ENCODE measurements at regions not wholly inside any gene's neighbourhood (a gene's known extent, or its start where the extent isn't known, plus 50 kb on each side); places are given as distances from the start of the nearest gene placed in this dataset.

GRCh38 chr3:168273917-168274316 lies 178.2 kb upstream of the GOLIM4 start:
- no peaks in the 10 kb centered on the region for H3K36me3 Mint-ChIP-seq (ENCODE audit: insufficient read depth, unreplicated experiment)
- H3K9me3 Mint-ChIP-seq (ENCODE audit: unreplicated experiment), result no peaks in the 10 kb centered on the region
- TF ChIP-seq CTCF (IDR thresholded peaks at IDR 0.05; ENCODE audit: unreplicated experiment), result no peak
- BruUV-seq (replicated peaks), result no TSS peak
- H3K27me3 Mint-ChIP-seq (ENCODE audit: insufficient read depth, unreplicated experiment), result peaks cover 71% of the 10 kb centered on the region
- intact Hi-C loops (cut with micrococcal nuclease), result no loop called here
- POLR2A ChIA-PET, result no interaction called here
- DNase-seq (ENCODE audit: unreplicated experiment), result no peak
- H3K4me1 Mint-ChIP-seq (ENCODE audit: insufficient read depth, unreplicated experiment), result no peaks in the 10 kb centered on the region
- CTCF ChIA-PET, result interaction anchor here (0.7 to 1.1 kb wide), 2 partner anchors 63 to 108 kb away, joined by 3 to 4 read pairs; no protein-coding TSS in a partner anchor
- no peak overlapping the region for H3K27ac Mint-ChIP-seq (ENCODE audit: low read depth, unreplicated experiment)
- no peak overlapping the region for H3K4me3 Mint-ChIP-seq (ENCODE audit: unreplicated experiment)

GRCh38 chr3:168273036-168273435 lies 177.3 kb upstream of the GOLIM4 start:
- CTCF ChIA-PET, result interaction anchor here (0.8 kb wide), 1 partner anchor 61 kb away, joined by 3 read pairs; no protein-coding TSS in a partner anchor

GRCh38 chr3:168272343-168272985 lies 176.7 kb upstream of the GOLIM4 start:
- no peak overlapping the region for H3K27ac Mint-ChIP-seq (ENCODE audit: low read depth, unreplicated experiment)
- ChIA-PET POLR2A (no interaction called here), CTCF (interaction anchor here (0.6 to 1.0 kb wide), 3 partner anchors 61 to 205 kb away, joined by 3 to 4 read pairs (median 3); no protein-coding TSS in a partner anchor)
- no peaks in the 10 kb centered on the region for H3K36me3 Mint-ChIP-seq (ENCODE audit: insufficient read depth, unreplicated experiment)
- no peak for TF ChIP-seq CTCF (IDR thresholded peaks at IDR 0.05; ENCODE audit: unreplicated experiment)
- intact Hi-C loops (cut with micrococcal nuclease), result no loop called here
- DNase-seq (ENCODE audit: unreplicated experiment), result no peak
- no peaks in the 10 kb centered on the region for H3K4me1 Mint-ChIP-seq (ENCODE audit: insufficient read depth, unreplicated experiment)
- H3K4me3 Mint-ChIP-seq (ENCODE audit: unreplicated experiment), result no peak overlapping the region
- no TSS peak for BruUV-seq (replicated peaks)
- peaks cover 78% of the 10 kb centered on the region for H3K27me3 Mint-ChIP-seq (ENCODE audit: insufficient read depth, unreplicated experiment)
- no peaks in the 10 kb centered on the region for H3K9me3 Mint-ChIP-seq (ENCODE audit: unreplicated experiment)

More at GRCh38 chr3:168273036-168273435, 177.3 kb upstream of the GOLIM4 start:
- H3K27me3 Mint-ChIP-seq (ENCODE audit: insufficient read depth, unreplicated experiment), result peaks cover 79% of the 10 kb centered on the region
- no peaks in the 10 kb centered on the region for H3K4me1 Mint-ChIP-seq (ENCODE audit: insufficient read depth, unreplicated experiment)
- intact Hi-C loops (cut with micrococcal nuclease), result no loop called here
- no peak for TF ChIP-seq CTCF (IDR thresholded peaks at IDR 0.05; ENCODE audit: unreplicated experiment)
- H3K4me3 Mint-ChIP-seq (ENCODE audit: unreplicated experiment), result no peak overlapping the region
- H3K36me3 Mint-ChIP-seq (ENCODE audit: insufficient read depth, unreplicated experiment), result no peaks in the 10 kb centered on the region
- DNase-seq (ENCODE audit: unreplicated experiment), result no peak
- H3K9me3 Mint-ChIP-seq (ENCODE audit: unreplicated experiment), result no peaks in the 10 kb centered on the region
- BruUV-seq (replicated peaks), result no TSS peak
- POLR2A ChIA-PET, result no interaction called here
- no peak overlapping the region for H3K27ac Mint-ChIP-seq (ENCODE audit: low read depth, unreplicated experiment)

GRCh38 chr3:168271932-168272331 lies 176.2 kb upstream of the GOLIM4 start:
- intact Hi-C loops (cut with micrococcal nuclease), result no loop called here
- no peaks in the 10 kb centered on the region for H3K36me3 Mint-ChIP-seq (ENCODE audit: insufficient read depth, unreplicated experiment)
- H3K4me1 Mint-ChIP-seq (ENCODE audit: insufficient read depth, unreplicated experiment), result no peaks in the 10 kb centered on the region
- POLR2A ChIA-PET, result no interaction called here
- peaks cover 73% of the 10 kb centered on the region for H3K27me3 Mint-ChIP-seq (ENCODE audit: insufficient read depth, unreplicated experiment)
- BruUV-seq (replicated peaks), result no TSS peak
- no peak overlapping the region for H3K27ac Mint-ChIP-seq (ENCODE audit: low read depth, unreplicated experiment)
- H3K9me3 Mint-ChIP-seq (ENCODE audit: unreplicated experiment), result no peaks in the 10 kb centered on the region
- no peak for DNase-seq (ENCODE audit: unreplicated experiment)
- CTCF ChIA-PET, result interaction anchor here (0.6 to 1.0 kb wide), 2 partner anchors 61 to 206 kb away, joined by 3 to 4 read pairs; no protein-coding TSS in a partner anchor
- TF ChIP-seq CTCF (IDR thresholded peaks at IDR 0.05; ENCODE audit: unreplicated experiment), result no peak
- no peak overlapping the region for H3K4me3 Mint-ChIP-seq (ENCODE audit: unreplicated experiment)
